SK-N-SH (cell line): ENCODE measurements at regions not wholly inside any gene's neighbourhood (a gene's known extent, or its start where the extent isn't known, plus 50 kb on each side); places are given as distances from the start of the nearest gene placed in this dataset.

Experiments
- CTCF ChIA-PET: fragments of 300-600, 350-600 bp; formaldehyde crosslinking; extraction: SDS; loops from one replicate; lab custom pipeline; 2021; lab: Yijun Ruan, JAX
- POLR2A ChIA-PET: fragments of 350-600 bp; sonication (Branson Sonifier 250); formaldehyde crosslinking; extraction: SDS; loops from one replicate; lab custom pipeline; 2020; ENCODE audit warnings: antibody characterized with exemption, inconsistent platforms; lab: Yijun Ruan, JAX
- DNase-seq: peaks from one replicate; pipeline ENCODE4 v3.0.0; 2012
- H2AFZ ChIP-seq: fragments of 200-600 bp; sonication (generic); 2 replicates; pipeline ENCODE4 v1.8.1; 2016; ENCODE audit warnings: antibody characterized with exemption, mild to moderate bottlenecking, low read depth
- H3F3A ChIP-seq: fragments of 200-600 bp; sonication (generic); replicated peaks from 2 replicates; pipeline ENCODE3; 2016; ENCODE audit warnings: antibody characterized with exemption, mild to moderate bottlenecking; ENCODE audit not compliant: insufficient read depth
- H3K27ac ChIP-seq, 2 experiments: fragments of 200-500 bp in 1 of 2; fragments of 200-600 bp in 1 of 2; sonication (Bioruptor generic) in 1 of 2; sonication (generic), shearing (Covaris generic) in 1 of 2; 2 replicates each; pipeline versions ENCODE4 v1.5.1 to v1.6.1; 2014 to 2016; ENCODE audit warnings: low read depth in 2 of 2, inconsistent platforms in 1 of 2, low read length in 1 of 2, mild to moderate bottlenecking in 1 of 2, mixed read lengths in 1 of 2
- H3K27me3 ChIP-seq: fragments of 200-600 bp; sonication (generic), shearing (Covaris generic); 2 replicates; pipeline ENCODE4 v1.6.1; 2016; ENCODE audit warnings: mixed run types; ENCODE audit not compliant: insufficient read depth
- H3K36me3 ChIP-seq, 2 experiments: fragments of 200-500 bp in 1 of 2; fragments of 200-600 bp in 1 of 2; sonication (Bioruptor generic) in 1 of 2; sonication (generic) in 1 of 2; replicated peaks in 1 of 2; 2 replicates each; pipeline versions ENCODE3 to v1.5.1; 2014 to 2016; ENCODE audit warnings: low read length in 1 of 2, mild to moderate bottlenecking in 1 of 2; ENCODE audit not compliant: insufficient read depth in 2 of 2, control insufficient read depth in 1 of 2
- H3K4me1 ChIP-seq, 2 experiments: fragments of 200-500 bp in 1 of 2; fragments of 200-600 bp in 1 of 2; sonication (Bioruptor generic) in 1 of 2; sonication (generic), shearing (Covaris generic) in 1 of 2; 2 replicates each; pipeline versions ENCODE4 v1.5.1 to v1.6.1; 2014 to 2016; ENCODE audit warnings: low read depth in 1 of 2, low read length in 1 of 2, mixed run types in 1 of 2; ENCODE audit not compliant: insufficient read depth in 2 of 2, control insufficient read depth in 1 of 2
- H3K4me2 ChIP-seq: fragments of 200-600 bp; sonication (generic), shearing (Covaris generic); 2 replicates; pipeline ENCODE4 v1.6.1; 2017; ENCODE audit warnings: mixed run types
- H3K4me3 ChIP-seq, 2 experiments: fragments of 200-500 bp in 1 of 2; fragments of 200-600 bp in 1 of 2; sonication (Bioruptor generic) in 1 of 2; sonication (generic), shearing (Covaris generic) in 1 of 2; 2 replicates each; pipeline versions ENCODE4 v1.5.1 to v1.8.1; 2014 to 2016; ENCODE audit warnings: low read depth in 2 of 2, inconsistent platforms in 1 of 2, low read length in 1 of 2, mild to moderate bottlenecking in 1 of 2, mixed read lengths in 1 of 2, moderate library complexity in 1 of 2
- H3K79me2 ChIP-seq: fragments of 200-600 bp; sonication (generic); 2 replicates; pipeline ENCODE4 v1.8.1; 2017; ENCODE audit warnings: mild to moderate bottlenecking; ENCODE audit not compliant: insufficient read depth
- H3K9ac ChIP-seq: fragments of 200-600 bp; sonication (generic); 2 replicates; pipeline ENCODE4 v1.6.1; 2017; ENCODE audit warnings: mixed run types
- H3K9me2 ChIP-seq: fragments of 200-600 bp; sonication (generic); 2 replicates; pipeline ENCODE4 v1.6.1; 2017; ENCODE audit warnings: mixed run types
- H3K9me3 ChIP-seq: fragments of 200-600 bp; sonication (generic); 2 replicates; pipeline ENCODE4 v1.6.1; 2017; ENCODE audit warnings: mixed run types, mild to moderate bottlenecking, moderate library complexity
- H4K20me1 ChIP-seq: fragments of 200-600 bp; sonication (generic); 2 replicates; pipeline ENCODE4 v1.6.1; 2017; ENCODE audit warnings: mild to moderate bottlenecking, mixed run types; ENCODE audit not compliant: insufficient read depth
- CHD2 ChIP-seq: fragments of 150-350 bp; IDR thresholded peaks from 2 replicates; pipeline ENCODE4 v1.6.1; 2018; ENCODE audit warnings: low read length; ENCODE audit not compliant: partially characterized antibody
- EZH2phosphoT487 ChIP-seq: fragments of 200-600 bp; sonication (generic); IDR thresholded peaks from 2 replicates; pipeline ENCODE4 v1.6.1; 2017; ENCODE audit warnings: low read depth, mixed run types, mild to moderate bottlenecking, antibody characterized with exemption, moderate library complexity, borderline replicate concordance
- FOSL2 ChIP-seq: IDR thresholded peaks from 2 replicates; pipeline ENCODE4 v1.4.0; 2012; ENCODE audit warnings: low read depth, mild to moderate bottlenecking, moderate library complexity, borderline replicate concordance
- FOXM1 ChIP-seq: IDR thresholded peaks from 2 replicates; pipeline ENCODE4 v1.4.0; 2012; ENCODE audit warnings: low read depth, mild to moderate bottlenecking
- GATA2 ChIP-seq: sonication (generic); formaldehyde crosslinking; IDR thresholded peaks from 2 replicates; pipeline ENCODE4 v1.5.0; 2020; ENCODE audit warnings: mild to moderate bottlenecking, missing genetic modification reagents
- IRF3 ChIP-seq: fragments of 150-350 bp; IDR thresholded peaks from 2 replicates; pipeline ENCODE4 v1.6.1; 2016; ENCODE audit warnings: mild to moderate bottlenecking, low read depth, low read length
- JUND ChIP-seq: IDR thresholded peaks from 2 replicates; pipeline ENCODE4 v1.4.0; 2012
- MAX ChIP-seq: IDR thresholded peaks from 2 replicates; pipeline ENCODE4 v1.4.0; 2012; ENCODE audit warnings: low read depth
- NFIC ChIP-seq: IDR thresholded peaks from 2 replicates; pipeline ENCODE4 v1.4.0; 2012; ENCODE audit warnings: borderline replicate concordance
- NRF1 ChIP-seq: IDR thresholded peaks from 2 replicates; pipeline ENCODE4 v1.6.1; 2012; ENCODE audit warnings: low read depth, mild to moderate bottlenecking, low read length
- PBX3 ChIP-seq: IDR thresholded peaks from 2 replicates; pipeline ENCODE4; 2012
- POLR2AphosphoS5 ChIP-seq: IDR thresholded peaks from 2 replicates; pipeline ENCODE4 v1.6.1; 2012; ENCODE audit warnings: low read depth, low read length
- RAD21 ChIP-seq: IDR thresholded peaks from 2 replicates; pipeline ENCODE4 v1.6.1; 2012; ENCODE audit warnings: mild to moderate bottlenecking, low read length
- REST ChIP-seq: IDR thresholded peaks from 2 replicates; pipeline ENCODE4 v1.6.1; 2012; ENCODE audit warnings: mild to moderate bottlenecking, low read depth, low read length, moderate library complexity
- RXRA ChIP-seq: IDR thresholded peaks from 2 replicates; pipeline ENCODE4 v1.4.0; 2012; ENCODE audit warnings: low read depth, mild to moderate bottlenecking, borderline replicate concordance
- TEAD4 ChIP-seq: IDR thresholded peaks from 2 replicates; pipeline ENCODE4 v1.4.0; 2012; ENCODE audit warnings: mild to moderate bottlenecking, borderline replicate concordance; ENCODE audit not compliant: insufficient read depth
- USF1 ChIP-seq: IDR thresholded peaks from 2 replicates; pipeline ENCODE4 v1.4.0; 2012; ENCODE audit warnings: low read depth, borderline replicate concordance
- USF2 ChIP-seq: fragments of 150-350 bp; IDR thresholded peaks from 2 replicates; pipeline ENCODE4 v1.6.1; 2017; ENCODE audit warnings: antibody characterized with exemption, low read length, low read depth, borderline replicate concordance
- YY1 ChIP-seq: IDR thresholded peaks from 2 replicates; pipeline ENCODE4 v1.4.0; 2012; ENCODE audit warnings: low read depth, mild to moderate bottlenecking
- ZBTB33 ChIP-seq: IDR thresholded peaks from 2 replicates; pipeline ENCODE4 v1.4.0; 2012; ENCODE audit warnings: low read depth, borderline replicate concordance
- WGBS: methylation state at CpG from one replicate; pipeline ENCODE4 v1.1.6; 2017; ENCODE audit warnings: low lambda C conversion rate; 5-methylcytosine and 5-hydroxymethylcytosine counted together

- Histone ChIP-seq H3K9me3 (no peaks in the 10 kb centered on the region), H3F3A (no peaks in the 10 kb centered on the region), H3K36me3 (no peaks in the 10 kb centered on the region), H4K20me1 (no peaks in the 10 kb centered on the region), H3K27ac (no peak overlapping the region), H3K9ac (no peak overlapping the region), H3K4me2 (no peak overlapping the region), H3K9me2 (no peaks in the 10 kb centered on the region), H3K4me3 (no peak overlapping the region), H2AFZ (no peak overlapping the region), H3K4me1 (peaks cover 0 to 7% of the 10 kb centered on the region in 2 experiments; a peak in 1 of 4 replicates), H3K27me3 (no peaks in the 10 kb centered on the region), H3K79me2 (no peaks in the 10 kb centered on the region)
- POLR2A ChIA-PET, result no interaction called here
- WGBS, result 78% methylated on average over 4 of the region's 4 CpGs
- no peak for DNase-seq
- CTCF ChIA-PET, result interaction anchor here (0.6 to 1.2 kb wide), 3 partner anchors 12 to 238 kb away, joined by 3 to 5 read pairs (median 4); no protein-coding TSS in a partner anchor
- no peak for TF ChIP-seq MAX
- TF ChIP-seq JUND, result no peak
- no peak for TF ChIP-seq RXRA
- TF ChIP-seq RAD21, result no peak
- TF ChIP-seq POLR2AphosphoS5, result no peak
- TF ChIP-seq YY1, result no peak
- TF ChIP-seq ZBTB33, result no peak
- no peak for TF ChIP-seq USF1
- no peak for TF ChIP-seq NRF1
- TF ChIP-seq FOXM1, result no peak
- no peak for TF ChIP-seq USF2
- no peak for TF ChIP-seq REST
- no peak for TF ChIP-seq NFIC
- TF ChIP-seq GATA2 (CRISPR knock-in tag), result no peak
- no peak for TF ChIP-seq CHD2
- no peak for TF ChIP-seq TEAD4
- no peak for TF ChIP-seq IRF3
- TF ChIP-seq EZH2phosphoT487, result no peak
- no peak for TF ChIP-seq PBX3
- TF ChIP-seq FOSL2, result no peak
Measured at GRCh38 chr5:74405593-74405992, 234.9 kb downstream of the ENC1 start.
